Activated CD8-positive, alpha-beta memory T cell treated with anti-CD3 and anti-CD28 coated beads for 36 hours (primary cell): ENCODE measurements at regions not wholly inside any gene's neighbourhood (a gene's known extent, or its start where the extent isn't known, plus 50 kb on each side); places are given as distances from the start of the nearest gene placed in this dataset.

Source experiments
- CTCF ChIA-PET: fragments of 350-600 bp; sonication (Branson Sonifier 250); formaldehyde crosslinking; loops from one replicate; lab custom pipeline; 2021; ENCODE audit warnings: antibody characterized with exemption; lab: Charles Lee
- POLR2A ChIA-PET: fragments of 350-600 bp; sonication (Branson Sonifier 250); formaldehyde crosslinking; loops from one replicate; lab custom pipeline; 2021; ENCODE audit warnings: antibody characterized with exemption; lab: Charles Lee

GRCh38 chr11:21807350-21807749 lies 385.5 kb upstream of the ANO5 start:
- ChIA-PET POLR2A (no interaction called here), CTCF (no interaction called here)

GRCh38 chr11:21810650-21811049 lies 382.2 kb upstream of the ANO5 start:
- CTCF ChIA-PET: no interaction called here
- POLR2A ChIA-PET: no interaction called here

- POLR2A ChIA-PET: no interaction called here
- CTCF ChIA-PET: no interaction called here
Observed at GRCh38 chr11:21811572-21811971, 381.3 kb upstream of the ANO5 start.

GRCh38 chr11:21814169-21814568 lies 378.7 kb upstream of the ANO5 start:
- CTCF ChIA-PET: no interaction called here
- POLR2A ChIA-PET: no interaction called here

- CTCF ChIA-PET: no interaction called here
- POLR2A ChIA-PET: no interaction called here
Observed at GRCh38 chr11:21817696-21818095, 375.2 kb upstream of the ANO5 start.

GRCh38 chr11:21820176-21820575 lies 372.7 kb upstream of the ANO5 start:
- ChIA-PET POLR2A (no interaction called here), CTCF (no interaction called here)

GRCh38 chr11:21825127-21825526 lies 367.8 kb upstream of the ANO5 start:
- POLR2A ChIA-PET: no interaction called here
- CTCF ChIA-PET: no interaction called here

- POLR2A ChIA-PET: no interaction called here
- CTCF ChIA-PET: no interaction called here
Observed at GRCh38 chr11:21838427-21838826, 354.5 kb upstream of the ANO5 start.

- POLR2A ChIA-PET: no interaction called here
- CTCF ChIA-PET: no interaction called here
Observed at GRCh38 chr11:21839796-21840195, 353.1 kb upstream of the ANO5 start.

GRCh38 chr11:21861314-21861713 lies 331.6 kb upstream of the ANO5 start:
- CTCF ChIA-PET: no interaction called here
- POLR2A ChIA-PET: no interaction called here

GRCh38 chr11:21865541-21865940 lies 327.3 kb upstream of the ANO5 start:
- ChIA-PET CTCF (no interaction called here), POLR2A (no interaction called here)

GRCh38 chr11:21866781-21867180 lies 326.1 kb upstream of the ANO5 start:
- CTCF ChIA-PET: interaction anchor here (0.6 kb wide), 1 partner anchor 681 kb away, joined by 3 read pairs; no protein-coding TSS in a partner anchor
- POLR2A ChIA-PET: no interaction called here

- ChIA-PET CTCF (no interaction called here), POLR2A (no interaction called here)
Observed at GRCh38 chr11:21877151-21877550, 315.7 kb upstream of the ANO5 start.

- ChIA-PET CTCF (no interaction called here), POLR2A (no interaction called here)
Observed at GRCh38 chr11:21883354-21883753, 309.5 kb upstream of the ANO5 start.

GRCh38 chr11:21888814-21889213 lies 304.1 kb upstream of the ANO5 start:
- ChIA-PET POLR2A (no interaction called here), CTCF (no interaction called here)

GRCh38 chr11:21892736-21893564 lies 299.9 kb upstream of the ANO5 start:
- CTCF ChIA-PET: no interaction called here

GRCh38 chr11:21893565-21893867 lies 299.4 kb upstream of the ANO5 start:
- ChIA-PET CTCF (no interaction called here), POLR2A (no interaction called here)

More at GRCh38 chr11:21892736-21893564, 299.9 kb upstream of the ANO5 start:
- POLR2A ChIA-PET: no interaction called here

GRCh38 chr11:21894492-21894891 lies 298.4 kb upstream of the ANO5 start:
- CTCF ChIA-PET: no interaction called here
- POLR2A ChIA-PET: no interaction called here

- POLR2A ChIA-PET: no interaction called here
Observed at GRCh38 chr11:21895686-21896085, 297.2 kb upstream of the ANO5 start.

GRCh38 chr11:21896216-21896615 lies 296.7 kb upstream of the ANO5 start:
- POLR2A ChIA-PET: no interaction called here
- CTCF ChIA-PET: no interaction called here

More at GRCh38 chr11:21895686-21896085, 297.2 kb upstream of the ANO5 start:
- CTCF ChIA-PET: no interaction called here

GRCh38 chr11:21896746-21897602 lies 295.9 kb upstream of the ANO5 start:
- POLR2A ChIA-PET: no interaction called here
- CTCF ChIA-PET: no interaction called here
